ENCODE measurements at regions not wholly inside any gene's neighbourhood (a gene's known extent, or its start where the extent isn't known, plus 50 kb on each side); places are given as distances from the start of the nearest gene placed in this dataset.

DNA sequence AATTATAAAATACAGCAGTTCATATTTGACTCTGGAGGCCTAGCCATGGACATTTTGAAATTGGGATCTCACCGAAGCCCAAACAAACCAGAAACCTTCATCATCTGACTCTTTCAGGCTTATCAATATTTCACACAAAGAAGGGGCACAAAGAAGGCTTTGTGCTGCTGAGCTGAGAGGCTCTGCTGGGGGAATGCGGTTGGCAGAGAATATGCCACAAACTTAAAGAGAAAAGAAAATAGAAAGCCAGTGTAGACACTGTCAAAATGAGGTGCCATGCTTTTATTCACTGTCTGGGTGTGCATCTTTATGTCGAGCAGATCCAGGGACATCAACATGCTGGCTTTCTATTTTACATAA is 162.6 kb downstream of the QPCT start:
- TF ChIP-seq, protein P1, sequence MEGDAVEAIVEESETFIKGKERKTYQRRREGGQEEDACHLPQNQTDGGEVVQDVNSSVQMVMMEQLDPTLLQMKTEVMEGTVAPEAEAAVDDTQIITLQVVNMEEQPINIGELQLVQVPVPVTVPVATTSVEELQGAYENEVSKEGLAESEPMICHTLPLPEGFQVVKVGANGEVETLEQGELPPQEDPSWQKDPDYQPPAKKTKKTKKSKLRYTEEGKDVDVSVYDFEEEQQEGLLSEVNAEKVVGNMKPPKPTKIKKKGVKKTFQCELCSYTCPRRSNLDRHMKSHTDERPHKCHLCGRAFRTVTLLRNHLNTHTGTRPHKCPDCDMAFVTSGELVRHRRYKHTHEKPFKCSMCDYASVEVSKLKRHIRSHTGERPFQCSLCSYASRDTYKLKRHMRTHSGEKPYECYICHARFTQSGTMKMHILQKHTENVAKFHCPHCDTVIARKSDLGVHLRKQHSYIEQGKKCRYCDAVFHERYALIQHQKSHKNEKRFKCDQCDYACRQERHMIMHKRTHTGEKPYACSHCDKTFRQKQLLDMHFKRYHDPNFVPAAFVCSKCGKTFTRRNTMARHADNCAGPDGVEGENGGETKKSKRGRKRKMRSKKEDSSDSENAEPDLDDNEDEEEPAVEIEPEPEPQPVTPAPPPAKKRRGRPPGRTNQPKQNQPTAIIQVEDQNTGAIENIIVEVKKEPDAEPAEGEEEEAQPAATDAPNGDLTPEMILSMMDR (conservative IDR thresholded peaks at IDR 0.05; ENCODE audit: low read depth, low read length), result no peak
- no peak for TF ChIP-seq EZH2 (IDR thresholded peaks at IDR 0.05; ENCODE audit: low read length, unreplicated experiment)
- TF ChIP-seq EZH2phosphoT487 (IDR thresholded peaks at IDR 0.05; ENCODE audit: borderline replicate concordance, low read length), result no peak
